GM19035 (cell line): ENCODE measurements at regions not wholly inside any gene's neighbourhood (a gene's known extent, or its start where the extent isn't known, plus 50 kb on each side); places are given as distances from the start of the nearest gene placed in this dataset.

Experiments
- ATAC-seq: cut with Tn5 transposase; IDR thresholded peaks from one replicate; pipeline ENCODE4 v1.9.1; 2021; ENCODE audit not compliant: unreplicated experiment

- ATAC-seq: no peak
Measured at GRCh38 chr2:2703172-2703571, 372.1 kb upstream of the MYT1L start.

DNA sequence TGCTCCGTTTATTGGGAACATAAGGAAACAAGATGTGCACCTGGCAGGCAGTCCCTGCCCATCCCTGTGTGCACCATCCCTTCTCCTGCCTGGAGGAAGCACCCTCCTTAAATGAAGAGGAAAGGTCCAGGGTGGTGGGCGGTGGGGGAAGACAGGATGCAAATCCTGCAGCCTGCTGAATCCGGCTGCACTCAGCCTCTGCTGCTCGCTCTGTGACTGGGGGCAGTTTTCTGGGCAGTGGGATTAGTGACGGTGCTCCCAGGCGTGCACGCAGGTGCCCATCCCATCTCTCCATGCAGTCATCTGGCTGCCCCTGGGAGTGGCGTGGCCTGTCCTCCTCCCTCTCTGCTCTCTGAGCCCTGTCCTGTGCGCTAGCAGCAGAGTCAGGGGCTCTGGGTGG is 371.3 kb upstream of the MYT1L start:
- no peak for ATAC-seq

DNA sequence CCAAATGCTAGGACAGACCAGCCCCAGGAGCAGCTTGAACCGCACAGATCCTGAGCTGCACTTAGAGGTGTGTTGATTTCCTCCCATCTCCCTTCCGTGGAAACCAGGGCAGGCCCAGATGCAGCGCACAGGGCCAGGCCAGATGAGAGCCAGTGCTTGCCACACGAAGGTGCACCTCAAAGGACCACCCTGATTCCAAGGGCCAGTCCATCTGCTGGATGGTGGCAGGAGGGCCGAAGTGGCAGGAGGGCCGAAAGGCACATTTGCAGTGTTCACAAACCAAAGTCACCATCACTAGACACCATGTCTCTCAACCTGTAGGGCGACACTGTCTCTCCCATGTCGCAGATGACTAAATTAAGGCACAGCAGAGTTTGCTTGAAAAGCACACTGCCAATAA is 370.7 kb upstream of the MYT1L start:
- ATAC-seq: no peak

DNA sequence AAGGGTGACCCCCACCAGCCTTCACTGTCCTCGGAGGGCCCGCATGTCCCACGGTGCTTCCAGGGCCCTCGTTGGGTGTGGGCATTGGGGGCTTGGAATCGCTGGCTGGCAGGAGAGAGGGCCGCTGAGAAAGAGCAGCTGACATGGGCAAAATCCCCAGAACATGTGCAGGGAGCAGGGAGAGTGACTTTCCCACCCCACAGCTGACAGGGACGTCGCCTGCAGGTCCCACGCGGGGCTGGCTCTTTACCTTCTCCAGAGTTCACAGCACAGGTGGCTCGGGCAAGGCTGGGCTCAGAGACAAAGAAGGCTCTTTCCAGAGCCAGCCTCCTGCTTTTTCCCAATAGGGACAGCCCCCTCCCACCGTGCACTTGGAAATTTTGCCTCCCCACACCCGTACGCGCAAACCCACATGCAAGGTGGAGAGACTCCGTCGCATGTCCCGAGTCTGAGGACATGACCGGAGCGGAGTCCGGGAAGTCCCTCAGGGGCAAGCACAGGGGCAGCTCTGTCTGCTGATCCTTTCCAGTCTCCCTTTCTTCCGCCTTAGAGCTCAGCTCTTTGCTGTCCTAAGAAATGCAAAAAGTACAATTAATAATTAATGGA is 370.2 kb upstream of the MYT1L start:
- no peak for ATAC-seq

GRCh38 chr2:2699121-2699505 is 368.0 kb upstream of the MYT1L start:
- ATAC-seq: no peak

- ATAC-seq: no peak
Measured at GRCh38 chr2:2698182-2699120, 367.4 kb upstream of the MYT1L start.

DNA sequence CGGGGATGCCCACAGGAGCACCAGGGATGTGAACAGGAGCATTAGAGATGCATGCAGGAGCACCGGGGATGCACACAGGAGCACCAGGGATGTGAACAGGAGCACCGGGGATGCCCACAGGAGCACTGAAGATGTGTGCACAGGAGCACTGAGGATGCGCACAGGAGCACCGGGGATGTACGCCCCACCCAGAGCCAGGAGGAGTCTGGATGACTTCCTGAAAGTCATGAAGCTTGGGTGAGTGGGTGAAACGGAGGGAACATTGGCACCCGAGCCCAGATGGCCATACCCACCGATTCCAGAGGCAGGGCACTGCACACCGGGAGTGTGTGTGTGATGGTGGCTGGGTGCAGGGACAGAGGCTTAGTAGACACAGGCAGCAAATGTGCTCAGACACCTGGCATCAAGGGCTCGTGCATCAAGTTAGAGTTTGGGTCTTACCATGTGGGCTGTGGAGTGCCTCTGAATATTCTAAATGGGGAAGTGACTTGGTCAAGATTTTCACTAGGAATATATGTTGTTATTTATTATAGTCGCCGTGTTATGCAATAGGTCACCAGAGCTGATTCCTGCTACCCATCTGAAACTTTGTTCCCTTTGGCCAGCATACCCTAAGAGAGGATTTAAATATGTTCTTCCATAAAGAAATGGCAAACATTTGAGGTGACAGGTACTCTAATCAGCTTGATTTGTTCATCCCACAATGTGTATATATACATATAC is 365.8 kb upstream of the MYT1L start:
- no peak for ATAC-seq

DNA sequence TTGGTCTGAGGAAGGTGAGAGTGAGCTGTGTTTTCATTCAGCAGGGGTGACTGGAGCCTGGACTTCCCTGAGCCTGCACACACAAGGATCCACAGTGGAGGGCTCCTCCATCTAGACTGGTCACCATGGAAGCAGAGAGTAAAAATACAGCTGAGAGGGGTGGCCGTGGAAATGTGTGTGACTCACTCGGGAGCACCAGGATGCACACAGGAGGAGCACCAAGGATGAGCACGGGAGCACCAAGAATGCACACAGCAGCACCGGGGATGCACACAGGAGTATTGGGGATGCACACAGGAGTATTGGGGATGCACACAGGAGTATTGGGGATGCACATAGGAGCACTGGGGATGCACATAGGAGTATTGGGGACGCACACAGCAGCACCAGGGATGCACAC is 365.2 kb upstream of the MYT1L start:
- ATAC-seq: no peak

GRCh38 chr2:2694746-2695145 is 363.7 kb upstream of the MYT1L start:
- no peak for ATAC-seq

- no peak for ATAC-seq
Measured at GRCh38 chr2:2692599-2693389, 361.7 kb upstream of the MYT1L start.

DNA sequence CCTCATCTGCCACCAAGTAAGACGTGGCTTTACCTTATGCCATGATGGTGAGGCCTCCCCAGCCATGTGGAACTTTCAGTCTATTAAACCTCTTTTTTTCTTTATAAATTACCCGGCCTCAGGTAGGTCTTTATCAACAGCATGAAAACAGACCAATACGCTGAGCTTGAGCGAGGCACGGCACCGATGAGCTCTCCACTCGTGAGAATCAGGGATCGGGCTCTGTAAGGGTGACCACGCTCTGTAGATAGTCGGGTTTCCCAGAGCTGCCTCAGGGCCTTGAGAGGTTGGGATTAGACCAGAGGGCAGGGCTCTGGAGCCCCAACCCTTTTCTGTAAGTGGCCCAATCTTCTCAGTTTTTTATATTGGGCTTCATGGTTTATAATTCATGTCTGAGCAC is 360.3 kb upstream of the MYT1L start:
- ATAC-seq: no peak

DNA sequence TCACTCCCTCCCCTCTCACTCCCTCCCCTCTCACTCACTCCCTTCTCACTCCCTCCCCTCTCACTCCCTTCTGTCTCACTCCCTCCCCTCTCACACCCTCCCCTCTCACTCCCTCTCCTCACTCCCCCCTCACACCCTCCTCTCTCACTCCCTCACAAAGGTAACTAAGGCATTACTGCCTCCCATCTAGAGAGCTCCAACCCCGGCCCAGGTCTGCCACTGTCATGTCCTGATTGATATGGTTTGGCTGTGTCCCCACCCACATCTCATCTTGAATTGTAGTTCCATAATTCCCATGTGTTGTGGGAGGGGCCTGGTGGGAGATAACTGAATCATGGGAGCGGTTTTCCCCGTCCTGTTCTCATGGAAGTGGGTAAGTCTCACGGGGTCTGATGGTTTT is 359.9 kb upstream of the MYT1L start:
- no peak for ATAC-seq

DNA sequence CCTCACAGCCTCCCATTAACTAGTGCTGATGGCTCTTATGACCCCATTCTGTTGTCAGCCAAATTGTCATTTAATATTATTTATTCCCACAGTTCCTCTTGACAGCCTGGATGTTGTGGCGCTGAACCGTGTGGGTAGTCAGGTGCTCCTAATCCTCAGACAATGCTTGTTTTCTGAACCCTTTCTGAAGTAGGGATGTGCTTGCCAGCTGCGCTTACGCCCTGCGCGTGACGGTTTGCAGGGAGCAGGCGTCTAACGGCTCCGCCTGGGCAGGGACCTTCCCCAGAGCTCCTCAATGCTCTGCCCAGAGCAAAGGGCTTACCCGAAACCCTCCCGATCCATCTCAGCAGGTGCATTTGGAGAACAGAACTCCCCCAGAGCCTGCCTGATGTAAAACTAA is 358.2 kb upstream of the MYT1L start:
- ATAC-seq: no peak

DNA sequence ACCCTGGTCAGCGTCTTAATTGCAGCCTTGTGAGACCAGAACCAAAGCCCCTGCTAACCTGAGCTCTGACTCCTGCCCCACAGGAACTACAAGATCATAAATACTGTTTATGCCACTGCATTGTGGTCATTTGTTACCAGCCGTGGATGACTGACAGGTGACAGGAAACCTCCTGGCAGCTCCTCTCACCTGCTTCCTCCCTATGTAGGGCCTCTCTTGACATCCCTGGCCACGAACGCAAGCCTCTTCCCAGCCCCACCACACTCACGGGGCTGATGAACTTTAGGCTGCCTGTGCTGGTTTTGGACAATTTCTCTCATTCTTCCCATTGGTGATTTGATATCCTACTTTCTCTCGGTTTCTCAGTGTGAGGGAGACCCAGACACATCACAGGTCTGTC is 357.2 kb upstream of the MYT1L start:
- ATAC-seq: no peak

DNA sequence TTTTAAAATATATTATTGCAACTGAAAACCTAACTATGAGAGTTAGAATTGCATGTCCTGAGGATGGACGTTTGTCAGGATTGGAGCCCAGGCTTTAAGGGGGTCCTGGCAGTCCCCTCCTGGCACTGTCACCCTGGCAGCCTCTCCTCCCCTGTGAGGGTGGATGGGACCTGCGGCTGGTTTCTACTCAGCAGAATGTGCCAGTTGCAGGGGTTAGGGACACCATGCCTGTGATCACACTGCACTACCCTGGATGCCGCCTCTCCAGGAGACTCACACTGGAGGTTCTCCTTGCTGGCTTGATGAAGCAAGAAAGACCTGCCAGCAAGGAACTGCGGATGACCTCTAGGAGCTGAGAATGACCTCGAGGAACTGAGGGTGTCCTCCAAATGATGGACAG is 356.7 kb upstream of the MYT1L start:
- no peak for ATAC-seq

- no peak for ATAC-seq
Measured at GRCh38 chr2:2686222-2686621, 355.1 kb upstream of the MYT1L start.

GRCh38 chr2:2683606-2684224 is 352.6 kb upstream of the MYT1L start:
- ATAC-seq: no peak

- no peak for ATAC-seq
Measured at GRCh38 chr2:2682700-2683342, 351.7 kb upstream of the MYT1L start.

DNA sequence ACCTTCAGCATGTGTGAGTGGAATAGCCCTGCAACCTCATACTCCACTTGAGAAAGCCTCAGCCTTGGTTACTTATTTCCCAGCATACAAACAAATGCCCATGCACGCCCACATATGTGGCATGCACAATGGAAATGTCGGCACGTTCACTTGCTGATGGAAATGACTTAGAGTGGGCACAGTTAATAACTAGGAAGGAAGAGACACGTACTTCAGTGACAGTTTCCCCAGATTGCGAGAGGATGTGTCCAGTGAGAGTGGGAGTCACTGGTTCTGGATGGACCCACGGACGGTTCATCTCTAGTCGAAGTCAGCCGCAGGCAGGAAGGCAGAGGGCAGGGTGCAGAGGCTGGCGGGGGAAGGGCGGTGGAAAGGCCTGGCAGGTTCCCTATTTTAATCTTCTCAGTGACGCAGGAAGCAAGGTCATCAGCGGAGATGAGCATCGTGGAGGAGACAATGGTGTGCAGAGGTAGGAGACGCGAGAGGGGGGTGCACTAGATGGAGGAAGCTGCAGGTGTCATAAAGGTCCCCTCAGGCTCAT is 350.7 kb upstream of the MYT1L start:
- ATAC-seq: no peak

GRCh38 chr2:2681085-2681484 is 350.0 kb upstream of the MYT1L start:
- no peak for ATAC-seq
